GDM1 (cell line): ENCODE measurements at regions not wholly inside any gene's neighbourhood (a gene's known extent, or its start where the extent isn't known, plus 50 kb on each side); places are given as distances from the start of the nearest gene placed in this dataset.
"Not testable (repeated sequence)": the region's sequence is repeated elsewhere in the genome, so short reads cannot be mapped to it uniquely, and the experiment has no call there.

Experiments used
- DNase-seq: peaks from one replicate; lab custom pipeline; 2025; lab: John Stamatoyannopoulos, UW

GRCh38 chr2:175414191-175414881 lies 232.8 kb upstream of the ATP5MC3 start:
- DNase-seq, result no peak

GRCh38 chr2:175410941-175411340 lies 229.4 kb upstream of the ATP5MC3 start:
- not testable (repeated sequence) for DNase-seq

- no peak for DNase-seq
These were observed 223.3 kb upstream of the ATP5MC3 start for GRCh38 chr2:175404839-175405238.

GRCh38 chr2:175403599-175404221 lies 222.2 kb upstream of the ATP5MC3 start:
- no peak for DNase-seq

- no peak for DNase-seq
These were observed 221.1 kb upstream of the ATP5MC3 start for GRCh38 chr2:175402571-175402970.

- no peak for DNase-seq
These were observed 220.5 kb upstream of the ATP5MC3 start for GRCh38 chr2:175401956-175402469.

GRCh38 chr2:175400975-175401374 lies 219.5 kb upstream of the ATP5MC3 start:
- DNase-seq, result no peak

GRCh38 chr2:175399326-175399725 lies 217.8 kb upstream of the ATP5MC3 start:
- DNase-seq, result no peak

GRCh38 chr2:175398848-175399247 lies 217.3 kb upstream of the ATP5MC3 start:
- no peak for DNase-seq

GRCh38 chr2:175396696-175397095 lies 215.2 kb upstream of the ATP5MC3 start:
- no peak for DNase-seq

- DNase-seq, result no peak
These were observed 212.3 kb upstream of the ATP5MC3 start for GRCh38 chr2:175393851-175394250.

- no peak for DNase-seq
These were observed 201.8 kb upstream of the ATP5MC3 start for GRCh38 chr2:175383286-175383685.

- DNase-seq, result no peak
These were observed 192.2 kb upstream of the ATP5MC3 start for GRCh38 chr2:175373729-175374128.

GRCh38 chr2:175372704-175373701 lies 191.5 kb upstream of the ATP5MC3 start:
- no peak for DNase-seq

- DNase-seq, result no peak
These were observed 189.9 kb upstream of the ATP5MC3 start for GRCh38 chr2:175371378-175371777.

- DNase-seq, result no peak
These were observed 185.3 kb upstream of the ATP5MC3 start for GRCh38 chr2:175366815-175367214.

GRCh38 chr2:175363699-175364098 lies 182.2 kb upstream of the ATP5MC3 start:
- no peak for DNase-seq

- no peak for DNase-seq
These were observed 180.8 kb upstream of the ATP5MC3 start for GRCh38 chr2:175362331-175362730.

- DNase-seq, result no peak
These were observed 178.2 kb upstream of the ATP5MC3 start for GRCh38 chr2:175359710-175360109.

- DNase-seq, result no peak
These were observed 175.4 kb upstream of the ATP5MC3 start for GRCh38 chr2:175356901-175357300.

GRCh38 chr2:175355246-175355645 lies 173.7 kb upstream of the ATP5MC3 start:
- no peak for DNase-seq

GRCh38 chr2:175353275-175353674 lies 171.8 kb upstream of the ATP5MC3 start:
- DNase-seq, result no peak
